HG03139 (cell line): ENCODE measurements at regions not wholly inside any gene's neighbourhood (a gene's known extent, or its start where the extent isn't known, plus 50 kb on each side); places are given as distances from the start of the nearest gene placed in this dataset.

Experiments used
- ATAC-seq: cut with Tn5 transposase; IDR thresholded peaks from one replicate; pipeline ENCODE4 v1.9.1; 2021; ENCODE audit not compliant: unreplicated experiment

DNA sequence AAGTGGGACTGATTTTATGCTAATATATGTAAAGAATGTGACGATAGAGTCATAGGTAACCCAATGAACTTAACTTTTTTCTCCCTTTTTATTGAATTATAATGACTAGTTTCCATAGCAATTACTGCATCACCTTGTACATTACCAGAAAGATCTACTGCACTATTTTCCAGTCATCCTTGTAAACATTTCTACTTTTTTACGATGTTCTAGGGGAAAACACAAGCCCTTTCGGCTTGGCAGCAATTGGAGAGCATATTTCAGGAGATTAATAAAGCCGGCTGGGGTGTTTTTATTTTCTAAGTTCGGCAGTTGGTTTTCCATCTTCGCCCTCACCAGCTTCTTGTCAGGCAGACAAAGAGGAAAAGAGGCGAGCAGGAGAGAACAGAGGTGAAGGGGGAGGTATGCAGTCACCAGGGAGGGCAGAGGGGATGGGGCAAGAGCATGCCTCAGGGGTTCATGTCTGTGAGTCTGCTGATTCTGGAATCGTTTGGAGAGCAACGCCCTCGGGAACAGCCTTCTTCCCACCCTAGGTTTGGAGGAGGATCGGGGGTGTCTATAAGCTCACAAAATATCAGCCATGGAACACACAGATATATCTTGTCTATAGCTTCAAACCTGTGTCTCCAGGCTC, 476.4 kb downstream of the MIAT start:
- ATAC-seq = no peak

DNA sequence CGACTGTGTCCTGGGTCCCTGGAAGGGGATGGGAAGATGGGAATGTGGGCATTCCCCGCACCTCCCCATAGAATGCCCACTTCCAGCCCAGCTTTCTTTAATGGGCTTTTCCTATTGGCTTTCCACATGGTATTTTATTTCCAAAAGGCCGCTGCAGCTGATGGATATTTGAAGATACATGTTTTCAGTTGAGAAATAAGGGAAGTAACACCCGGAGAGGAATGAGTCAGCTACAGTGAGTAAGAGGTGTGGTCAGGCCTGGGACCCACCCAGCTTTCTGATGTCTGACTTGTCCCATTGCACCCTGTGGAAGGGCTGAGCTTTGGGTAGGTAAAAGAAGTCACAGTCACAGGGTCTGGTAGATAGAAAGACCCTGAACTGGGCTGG, 476.9 kb downstream of the MIAT start:
- no peak for ATAC-seq

DNA sequence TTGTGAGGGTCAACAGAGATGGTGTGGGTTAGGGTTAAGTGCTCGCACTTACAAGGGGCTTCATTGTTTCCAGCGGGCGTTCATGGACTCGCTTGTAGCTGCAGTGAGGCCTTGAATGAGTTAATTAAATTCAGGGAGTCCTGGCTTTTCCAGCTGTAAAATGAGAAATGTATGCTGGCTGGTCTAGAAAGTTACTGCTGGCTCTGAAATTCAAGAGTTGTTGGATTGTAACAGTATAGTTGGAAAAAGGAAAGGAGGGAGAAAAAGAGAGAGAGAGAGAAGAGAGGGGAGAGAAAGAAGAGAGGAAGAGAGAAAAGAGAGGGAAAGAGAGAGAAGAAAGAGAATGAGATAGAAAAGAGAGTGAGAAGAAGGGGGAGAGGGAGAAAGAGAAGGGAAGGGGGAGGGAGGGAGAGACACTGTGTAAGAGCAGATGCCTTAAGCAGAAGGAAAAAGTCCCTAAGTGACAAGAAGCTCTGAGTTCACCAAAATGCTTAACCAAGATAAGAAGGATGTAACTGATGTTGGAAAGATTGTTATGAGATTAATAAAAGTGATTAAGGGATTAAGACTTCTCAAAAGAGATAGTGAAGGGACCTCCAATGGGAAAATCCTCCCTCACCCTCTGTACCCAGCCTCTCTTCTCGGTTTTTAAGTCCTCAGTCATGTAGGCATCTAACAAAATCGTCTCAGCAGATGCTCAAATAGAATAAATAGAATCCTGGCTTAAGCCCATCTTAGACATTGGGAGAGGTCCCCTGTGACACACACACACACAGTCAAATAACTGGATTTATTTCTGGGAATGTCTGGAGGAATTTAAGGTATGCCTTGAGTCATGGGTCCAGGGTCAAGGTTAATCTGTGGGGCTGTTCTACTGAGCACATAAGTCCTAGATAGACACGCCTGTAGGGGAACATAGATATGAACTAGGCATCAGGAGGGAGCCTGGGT, 477.9 kb downstream of the MIAT start:
- no peak for ATAC-seq

DNA sequence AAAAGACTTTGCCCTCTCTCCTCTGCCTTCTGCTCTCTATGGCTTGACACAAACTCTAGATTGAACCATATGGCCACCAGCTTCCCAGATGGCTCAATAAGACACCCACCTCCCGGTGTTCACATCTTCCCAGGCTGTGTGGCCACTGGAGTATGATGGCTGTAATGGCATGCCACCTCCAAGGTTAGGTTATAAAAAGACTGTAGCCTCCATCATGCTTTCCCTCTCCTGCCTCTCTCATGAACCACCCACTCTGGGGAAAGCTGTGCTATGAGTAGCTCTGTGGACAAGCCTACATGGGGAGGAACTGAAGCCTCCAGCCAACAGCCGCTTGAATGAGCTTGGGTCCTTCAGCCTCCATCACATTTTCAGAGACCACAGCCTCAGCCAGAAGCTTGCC, 479.2 kb downstream of the MIAT start:
- ATAC-seq = no peak

DNA sequence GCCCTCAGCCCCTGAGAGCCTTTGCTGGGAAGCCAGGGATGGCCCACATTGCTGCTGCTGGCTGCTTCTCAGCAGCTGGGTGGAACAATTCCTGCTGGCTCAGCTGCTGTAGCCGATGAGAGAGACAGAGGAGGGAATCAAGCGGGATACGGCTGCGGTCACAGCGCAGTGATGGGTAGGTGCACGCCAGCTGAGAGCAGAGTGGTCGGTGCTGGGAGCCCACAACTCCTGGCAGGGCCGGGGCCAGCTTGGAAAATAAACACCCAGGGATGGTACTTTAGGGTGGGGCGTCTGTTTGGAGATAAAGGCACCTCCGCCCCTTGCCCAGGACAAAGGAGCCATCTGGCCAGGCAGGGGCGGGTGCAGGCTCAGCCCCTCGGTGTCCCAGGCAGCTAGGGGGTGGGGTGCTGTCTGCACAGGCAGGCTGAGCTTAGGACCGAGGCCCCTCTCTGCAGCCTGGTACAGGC, 480.5 kb downstream of the MIAT start:
- ATAC-seq = no peak

DNA sequence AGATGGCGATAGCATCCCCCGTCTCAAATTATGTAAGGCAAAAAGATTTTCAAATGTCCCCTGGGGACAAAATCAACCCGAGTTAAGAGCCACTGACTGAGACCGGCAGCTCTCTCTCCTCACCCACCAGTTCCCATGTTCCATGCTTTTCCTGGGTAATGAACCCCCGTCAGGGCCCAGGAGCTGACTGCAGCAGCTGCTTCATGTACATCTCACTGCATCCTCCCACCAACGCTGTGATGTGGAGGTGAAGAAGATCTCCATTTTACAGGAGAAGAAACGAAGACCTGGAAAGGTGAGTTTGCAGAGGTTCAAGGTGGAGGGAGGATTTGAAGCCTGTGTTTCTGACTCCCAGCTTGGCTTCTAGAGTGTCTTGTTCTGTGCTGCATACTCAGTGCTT, 481.1 kb downstream of the MIAT start:
- no peak for ATAC-seq

DNA sequence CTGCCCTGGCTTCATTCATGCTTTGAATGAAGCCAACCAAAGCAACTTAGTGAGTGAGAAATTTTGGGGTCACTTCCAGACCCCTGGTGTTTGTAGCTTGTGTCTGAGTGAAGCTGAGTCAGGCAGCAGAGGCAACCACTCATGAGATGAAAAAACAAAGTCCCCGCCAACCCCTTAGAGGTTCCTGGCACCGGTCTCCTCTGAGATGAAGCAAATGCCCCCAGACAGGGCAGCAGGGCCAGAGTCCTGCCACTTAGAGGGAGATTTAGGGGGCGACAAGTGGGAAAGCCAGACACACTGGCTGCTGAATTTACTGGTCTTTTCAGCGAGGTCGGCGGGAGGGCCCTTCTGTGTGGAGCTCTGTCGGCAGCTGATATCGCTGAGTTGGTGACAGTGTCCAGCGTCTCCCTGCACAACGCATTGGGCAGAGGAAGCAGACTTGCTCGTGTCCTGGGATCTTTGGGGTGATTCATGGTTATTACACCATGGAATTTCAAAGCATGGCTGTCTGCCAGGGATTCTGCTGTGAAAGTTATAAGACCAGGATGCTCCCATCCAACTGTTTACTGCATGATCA, 482.6 kb downstream of the MIAT start:
- ATAC-seq = no peak

DNA sequence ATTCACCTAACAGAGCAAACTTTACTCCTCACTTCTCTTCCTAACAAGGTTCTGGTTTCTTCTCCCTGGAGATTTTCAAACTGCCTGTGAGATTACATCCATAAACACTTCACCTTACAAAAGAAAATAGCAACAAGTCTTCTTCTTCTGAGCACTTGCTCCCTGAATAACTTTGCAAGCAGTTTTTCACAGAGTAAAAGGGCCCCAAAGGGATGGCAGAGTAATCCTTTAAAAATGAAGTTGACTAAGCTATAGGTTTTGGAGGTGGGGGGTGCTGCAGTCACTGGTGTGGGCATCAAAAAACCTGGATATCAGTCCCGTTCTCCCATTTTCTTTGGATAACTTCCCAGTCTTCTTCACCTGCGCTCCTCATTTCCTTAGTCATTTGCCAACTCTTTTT, 484.9 kb downstream of the MIAT start:
- ATAC-seq = no peak

DNA sequence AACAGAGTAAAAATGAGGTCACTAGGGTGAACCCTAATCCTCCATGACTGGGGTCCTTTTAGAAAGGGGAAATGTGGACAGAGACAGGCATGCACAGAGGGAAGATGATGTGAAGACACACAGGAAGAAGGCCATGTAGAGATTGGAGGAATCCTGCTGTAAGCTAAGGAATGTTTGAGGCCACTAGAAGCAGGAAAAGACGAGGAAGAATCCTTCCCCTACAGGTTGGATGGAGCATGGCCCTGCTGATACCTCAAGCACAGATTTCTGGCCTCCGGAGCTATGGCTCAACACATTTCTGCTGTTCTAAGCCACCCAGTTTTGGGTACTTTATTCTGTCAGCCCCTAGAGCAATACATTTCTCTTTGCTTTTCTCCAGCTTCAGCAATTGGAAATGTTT, 486.9 kb downstream of the MIAT start:
- ATAC-seq = no peak

DNA sequence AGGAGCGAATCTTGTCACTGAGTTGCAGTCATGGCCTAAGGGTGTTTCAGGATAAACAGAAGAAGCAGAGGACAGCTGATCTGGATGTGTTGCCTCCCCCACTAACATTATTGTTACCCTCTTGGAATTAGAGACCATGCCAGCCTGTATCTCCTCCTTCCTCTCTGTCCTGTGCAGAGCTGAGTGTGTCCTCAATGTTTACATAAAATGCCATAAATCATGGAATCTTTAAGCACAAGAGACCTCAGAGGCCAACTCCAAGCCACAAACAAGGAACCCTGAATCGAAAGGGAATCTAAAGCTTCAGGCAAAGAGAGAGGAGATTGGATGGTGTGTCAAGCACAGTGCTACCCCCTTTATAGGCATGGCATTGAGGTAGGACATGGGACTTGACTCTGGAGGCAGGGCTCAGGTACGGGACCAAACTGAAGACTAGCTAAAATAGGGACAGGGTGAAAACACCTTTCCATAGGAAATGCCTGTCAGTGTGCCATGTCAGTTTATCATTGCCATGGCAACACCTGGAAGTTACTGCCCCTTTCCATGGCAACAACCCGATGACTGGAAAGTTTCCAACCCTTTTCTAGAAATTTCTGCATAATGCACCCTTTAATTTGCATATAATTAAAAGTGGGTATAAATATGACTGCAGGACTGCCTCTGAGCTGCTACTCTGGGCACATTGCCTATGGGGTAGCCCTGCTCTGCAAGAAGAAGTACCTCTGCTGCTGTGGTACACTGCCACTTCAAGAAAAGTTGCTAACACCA, 489.7 kb downstream of the MIAT start:
- no peak for ATAC-seq

DNA sequence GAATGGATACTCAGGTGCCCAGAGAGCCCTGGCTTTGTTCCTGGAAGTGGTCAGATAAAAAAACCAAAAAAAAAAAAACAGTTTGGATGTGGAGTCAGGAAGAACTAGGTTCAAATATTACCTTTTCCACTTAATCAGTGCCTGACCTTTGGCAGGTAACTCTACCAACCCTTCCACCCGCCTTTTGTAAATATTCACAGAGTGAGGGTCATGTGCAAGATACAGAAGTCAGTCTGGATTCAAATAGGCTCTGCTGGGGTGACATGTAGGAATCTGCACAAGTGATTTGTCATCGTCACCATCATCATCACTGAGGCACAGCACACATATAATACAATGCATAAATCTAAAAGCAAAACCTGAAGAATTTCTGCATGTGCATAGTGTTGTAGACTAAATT, 490.7 kb downstream of the MIAT start:
- no peak for ATAC-seq

DNA sequence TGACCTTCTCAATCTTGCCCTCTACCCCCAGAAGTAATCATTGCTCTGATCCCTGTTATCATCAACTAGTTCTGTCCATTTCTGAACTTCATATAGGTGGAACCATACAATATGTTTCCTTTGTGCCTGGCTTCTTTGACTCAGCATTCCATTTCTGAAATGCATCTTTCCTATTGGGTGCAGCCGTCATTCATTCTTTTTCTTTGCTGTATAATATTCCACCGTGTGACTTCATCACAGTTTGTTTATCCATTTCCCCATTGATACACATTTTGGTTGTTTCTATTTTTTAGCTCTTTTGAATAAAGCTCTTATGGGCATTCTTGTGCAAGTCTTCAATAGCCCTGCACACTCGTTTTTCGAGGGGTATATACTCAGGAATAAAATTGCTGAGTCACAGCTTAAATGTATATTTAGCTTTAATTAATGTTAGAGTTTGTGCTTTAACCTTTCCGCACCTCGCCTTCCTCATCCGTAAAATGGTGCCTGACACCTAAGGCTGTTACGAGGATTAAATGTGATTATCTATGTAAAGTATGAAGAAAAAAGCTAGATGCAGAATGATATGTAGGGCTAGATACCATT, 491.6 kb downstream of the MIAT start:
- ATAC-seq = no peak

DNA sequence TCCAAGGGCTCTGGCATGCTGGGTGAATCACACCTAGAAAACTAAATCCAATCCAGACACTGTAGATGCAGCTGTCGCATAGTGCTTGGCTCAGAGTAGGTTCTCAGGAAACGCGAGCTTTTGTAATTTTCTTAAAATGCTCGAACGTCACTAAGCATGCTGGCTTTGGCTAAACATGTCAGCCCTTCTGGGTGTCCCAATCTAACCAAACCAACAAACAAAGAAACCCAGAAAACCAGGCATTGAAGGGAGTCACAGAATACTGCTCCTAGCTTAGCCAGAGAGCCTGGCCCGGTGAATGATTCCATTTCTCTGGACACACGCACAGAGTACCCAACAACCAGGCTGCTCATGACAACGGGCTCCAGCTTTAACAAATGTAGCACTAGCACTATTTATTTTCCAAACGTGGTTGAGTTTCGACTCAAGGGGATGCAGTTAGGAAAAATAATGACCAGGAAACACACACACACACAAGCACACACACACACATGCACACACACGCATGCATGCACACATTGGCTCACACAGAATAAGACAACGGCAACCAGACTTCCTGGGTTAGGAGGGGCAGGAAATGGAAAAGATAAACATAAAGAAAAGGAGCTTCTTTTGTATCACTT, 492.6 kb downstream of the MIAT start:
- no peak for ATAC-seq

DNA sequence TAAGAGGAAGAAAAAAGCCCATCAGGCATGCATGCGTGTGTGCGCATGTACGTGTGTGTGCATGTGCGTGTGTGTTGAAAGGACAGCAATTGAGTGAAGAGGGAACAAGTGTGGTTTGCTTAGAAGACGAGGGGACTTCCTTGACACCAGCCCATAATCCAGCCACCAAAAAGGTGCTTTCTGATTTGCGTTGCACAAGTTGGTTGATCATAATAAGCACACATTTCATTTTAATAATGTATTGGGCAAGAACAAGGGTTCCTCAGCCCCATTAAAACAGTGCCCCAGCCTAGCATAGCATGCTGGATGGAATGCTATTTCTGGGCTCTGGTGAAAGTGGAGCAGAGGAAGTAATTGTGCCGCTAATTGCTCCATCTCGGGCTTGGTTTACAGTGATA, 493.2 kb downstream of the MIAT start:
- no peak for ATAC-seq

DNA sequence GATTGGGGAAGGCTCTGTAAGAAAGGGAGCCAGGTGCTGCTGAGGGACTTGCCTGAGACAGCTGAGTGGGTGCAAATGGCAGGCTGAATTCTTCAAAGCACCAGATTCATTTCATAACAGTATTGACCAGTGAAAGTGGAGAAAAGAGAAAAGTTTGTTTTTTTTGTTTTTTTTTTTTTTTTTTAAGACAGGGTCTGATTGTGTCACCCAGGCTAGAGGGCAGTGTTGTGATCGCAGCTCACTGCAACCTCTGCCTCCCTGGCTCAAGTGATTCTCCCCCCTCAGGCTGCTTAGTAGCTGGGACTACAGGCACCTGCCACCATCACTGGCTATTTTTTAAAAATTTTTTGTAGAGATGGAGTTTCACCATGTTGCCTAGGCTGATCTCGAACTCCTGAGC, 494.0 kb downstream of the MIAT start:
- ATAC-seq = no peak

DNA sequence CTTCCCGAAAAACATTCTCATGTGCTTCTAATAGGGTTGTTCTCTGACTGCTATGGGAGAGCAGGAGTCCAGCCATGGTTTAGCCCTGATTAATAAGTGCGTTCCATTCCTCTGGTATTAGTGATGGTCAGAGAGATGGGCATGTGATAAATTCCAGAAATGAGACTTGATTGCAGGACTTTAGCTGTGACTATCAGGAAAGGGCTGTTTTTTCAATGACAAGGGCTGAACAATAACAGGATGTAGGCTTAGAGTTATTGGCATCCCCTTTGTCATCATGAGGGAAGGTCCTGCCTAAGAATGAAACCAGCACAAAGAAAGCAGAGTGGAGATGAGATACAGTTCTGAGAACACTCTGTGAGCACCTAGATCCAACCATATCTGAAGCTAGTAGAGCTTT, 494.6 kb downstream of the MIAT start:
- no peak for ATAC-seq

DNA sequence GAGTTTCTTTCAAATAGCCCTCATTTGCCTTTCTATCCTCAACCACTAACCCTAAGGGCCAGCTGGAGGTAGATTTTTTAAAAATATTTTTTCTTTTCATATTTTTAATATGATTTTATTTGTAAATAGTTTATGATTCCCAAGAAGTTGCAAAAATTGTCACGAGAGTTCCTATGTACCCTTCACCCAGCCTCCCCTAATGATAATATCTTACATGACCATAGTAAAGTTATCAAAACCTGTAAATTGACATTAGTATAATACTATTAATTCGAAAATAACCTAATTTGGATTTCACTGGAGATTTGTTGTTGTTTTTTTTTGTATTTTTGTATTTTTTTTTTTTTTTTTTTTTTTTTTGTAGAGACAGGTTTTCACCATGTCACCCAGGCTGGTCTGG, 495.5 kb downstream of the MIAT start:
- ATAC-seq = no peak

DNA sequence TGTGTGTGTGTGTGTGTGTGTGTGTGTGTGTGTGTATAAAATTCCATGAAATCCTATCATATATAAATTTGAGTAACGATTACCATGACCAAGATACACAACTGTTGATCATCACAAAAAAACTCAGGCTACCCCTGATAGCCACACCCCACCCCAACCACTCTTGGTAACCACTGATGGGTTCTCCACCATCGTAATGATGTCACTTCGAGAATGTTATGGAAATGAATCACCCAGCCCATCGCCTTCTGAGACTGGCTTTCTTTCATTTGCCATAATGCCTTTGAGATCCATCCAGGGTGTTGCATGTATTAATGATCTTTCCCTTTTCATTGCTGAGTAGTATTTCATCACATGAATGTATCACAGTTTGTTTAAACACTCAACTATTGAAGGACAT, 496.0 kb downstream of the MIAT start:
- ATAC-seq = no peak

DNA sequence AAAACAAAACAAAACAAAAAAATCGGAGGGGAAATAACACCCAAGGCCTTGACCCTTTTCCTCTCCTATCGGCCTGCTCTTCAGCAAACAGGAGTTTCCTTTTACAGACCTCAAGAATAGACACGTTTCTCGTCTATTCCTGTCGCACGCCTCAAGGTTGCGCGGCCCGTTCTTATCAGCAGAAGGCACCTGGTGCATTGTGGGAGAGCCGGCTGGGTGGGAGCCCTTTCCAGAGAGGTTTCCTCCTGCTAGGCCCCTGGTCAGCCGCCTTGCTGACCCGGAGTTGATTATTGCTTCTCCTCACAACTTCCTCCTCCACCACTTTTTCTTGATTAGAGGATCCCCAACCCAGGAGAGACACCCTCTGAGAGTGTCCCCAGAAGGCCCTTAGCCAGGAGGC, 497.3 kb downstream of the MIAT start:
- ATAC-seq = no peak

DNA sequence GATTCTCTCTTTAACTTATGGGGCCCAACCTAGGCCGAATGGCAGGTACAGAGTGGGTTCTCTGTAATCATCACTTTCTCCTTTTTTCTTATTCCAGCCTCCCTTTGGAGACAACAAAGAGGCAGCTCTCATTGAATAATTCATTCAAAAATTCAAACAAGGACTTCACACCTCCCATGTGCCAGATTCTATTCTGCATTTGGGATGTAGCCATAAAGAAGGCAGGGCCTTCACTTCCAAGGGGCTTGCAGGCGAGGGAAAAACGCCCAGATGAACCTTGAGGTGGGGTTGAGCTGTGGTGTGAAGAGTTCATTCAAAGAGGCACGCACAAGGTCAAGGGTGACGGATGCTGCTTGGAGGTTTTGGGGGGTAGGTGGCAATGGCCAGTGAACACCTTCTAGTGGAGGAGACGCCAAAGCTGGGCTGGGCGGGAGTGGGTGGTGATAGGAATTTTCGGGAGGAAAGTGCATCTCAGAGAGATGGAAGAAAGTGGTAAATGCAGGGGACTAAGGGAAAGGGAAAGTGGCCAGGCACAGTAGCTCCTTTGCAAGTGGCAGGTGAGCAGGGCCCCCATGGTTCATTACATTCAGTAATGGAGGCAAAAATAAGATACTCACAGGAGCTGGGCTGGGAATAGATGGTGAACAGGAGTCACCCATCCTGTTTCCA, 499.6 kb downstream of the MIAT start:
- no peak for ATAC-seq
